Mesothelial cell of epicardium (in vitro differentiated cells): ENCODE measurements at regions not wholly inside any gene's neighbourhood (a gene's known extent, or its start where the extent isn't known, plus 50 kb on each side); places are given as distances from the start of the nearest gene placed in this dataset.
A peak's percentile ranks its signal among the peaks of the same experiment; 100 is the strongest.

Source experiments
- DNase-seq, 2 experiments: peaks; one replicate each; pipeline ENCODE4 v3.0.0; 2021; ENCODE audit warnings: low spot score in 2 of 2; ENCODE audit not compliant: unreplicated experiment in 2 of 2
- H3K27ac Mint-ChIP-seq: 2 replicates; pipeline ENCODE4 v1.8.0; 2021; ENCODE audit warnings: mixed read lengths
- H3K27me3 Mint-ChIP-seq: 2 replicates; pipeline ENCODE4 v1.8.0; 2021; ENCODE audit warnings: low read depth, mixed read lengths
- H3K36me3 Mint-ChIP-seq: 2 replicates; pipeline ENCODE4 v1.8.0; 2021; ENCODE audit warnings: mixed read lengths
- H3K4me1 Mint-ChIP-seq: 2 replicates; pipeline ENCODE4 v1.8.0; 2021; ENCODE audit warnings: mixed read lengths
- H3K4me3 Mint-ChIP-seq: 2 replicates; pipeline ENCODE4 v1.8.0; 2021; ENCODE audit warnings: mild to moderate bottlenecking, moderate library complexity, mixed read lengths
- H3K9me3 Mint-ChIP-seq: 2 replicates; pipeline ENCODE4 v1.8.0; 2021; ENCODE audit warnings: mixed read lengths
- CTCF ChIP-seq: fragments of 200-600 bp; sonication (generic); IDR thresholded peaks from one replicate; pipeline ENCODE4 v1.5.0; 2021; ENCODE audit warnings: antibody characterized with exemption; ENCODE audit not compliant: unreplicated experiment

- Mint-ChIP-seq H3K9me3 (peaks cover 66% of the 10 kb centered on the region), H3K4me1 (no peaks in the 10 kb centered on the region), H3K4me3 (no peak overlapping the region), H3K27ac (no peak overlapping the region), H3K36me3 (peaks cover 5% of the 10 kb centered on the region), H3K27me3 (no peaks in the 10 kb centered on the region)
- TF ChIP-seq CTCF = no peak
- peak in 1 of 2 experiments; percentile 11 for DNase-seq
Observed at GRCh38 chr12:34295366-34296142, 273.3 kb downstream of the ALG10 start.

GRCh38 chr12:34296143-34297041 is 274.1 kb downstream of the ALG10 start:
- TF ChIP-seq CTCF = no peak
- Mint-ChIP-seq H3K27ac (no peak overlapping the region), H3K4me3 (no peak overlapping the region), H3K4me1 (no peaks in the 10 kb centered on the region), H3K36me3 (peaks cover 6% of the 10 kb centered on the region), H3K9me3 (peaks cover 71% of the 10 kb centered on the region), H3K27me3 (no peaks in the 10 kb centered on the region)
- peak in 1 of 2 experiments; percentile 8 for DNase-seq

GRCh38 chr12:34297126-34297789 is 275.0 kb downstream of the ALG10 start:
- Mint-ChIP-seq H3K4me1 (no peaks in the 10 kb centered on the region), H3K9me3 (peaks cover 77% of the 10 kb centered on the region), H3K27me3 (no peaks in the 10 kb centered on the region), H3K36me3 (peaks cover 14% of the 10 kb centered on the region), H3K27ac (no peak overlapping the region), H3K4me3 (no peak overlapping the region)
- DNase-seq = no peak
- TF ChIP-seq CTCF = no peak

- TF ChIP-seq CTCF = no peak
- H3K36me3 Mint-ChIP-seq = peaks cover 15% of the 10 kb centered on the region
- H3K27me3 Mint-ChIP-seq = no peaks in the 10 kb centered on the region
- peaks cover 80% of the 10 kb centered on the region for H3K9me3 Mint-ChIP-seq
- no peaks in the 10 kb centered on the region for H3K4me1 Mint-ChIP-seq
- H3K4me3 Mint-ChIP-seq = no peak overlapping the region
- no peak for DNase-seq
- H3K27ac Mint-ChIP-seq = no peak overlapping the region
Observed at GRCh38 chr12:34297790-34298164, 275.5 kb downstream of the ALG10 start.

GRCh38 chr12:34298176-34298970 is 276.1 kb downstream of the ALG10 start:
- no peak for DNase-seq
- Mint-ChIP-seq H3K9me3 (peaks cover 81% of the 10 kb centered on the region), H3K27me3 (no peaks in the 10 kb centered on the region), H3K4me1 (no peaks in the 10 kb centered on the region), H3K4me3 (no peak overlapping the region), H3K36me3 (peaks cover 17% of the 10 kb centered on the region), H3K27ac (no peak overlapping the region)
- no peak for TF ChIP-seq CTCF
